ENCODE measurements at regions not wholly inside any gene's neighbourhood (a gene's known extent, or its start where the extent isn't known, plus 50 kb on each side); places are given as distances from the start of the nearest gene placed in this dataset.

DNA sequence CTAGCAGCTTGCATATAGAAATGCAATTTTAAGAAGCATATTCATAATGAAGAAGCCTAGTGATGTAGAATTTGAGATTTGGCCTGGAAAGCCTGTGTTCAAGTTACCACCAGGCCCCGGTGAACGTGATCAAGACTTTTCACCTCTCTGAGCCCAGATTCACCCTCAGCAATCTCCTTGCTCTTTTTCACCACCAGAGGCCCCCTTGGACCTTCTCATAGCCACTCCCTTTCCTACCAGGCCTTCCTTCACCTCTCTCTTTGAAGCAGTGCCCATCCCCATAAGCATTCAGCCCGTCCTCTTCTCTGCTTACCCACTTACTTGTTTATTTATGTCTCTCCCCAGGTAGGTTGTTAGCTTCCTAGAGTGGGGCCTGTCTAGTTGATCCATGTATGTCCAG lies 1280.9 kb downstream of the AACS start:
- Mint-ChIP-seq H3K4me1 (ENCODE audit: low read depth) (no peaks in the 10 kb centered on the region), H3K27me3 (no peaks in the 10 kb centered on the region), H3K27ac (no peak overlapping the region), H3K36me3 (ENCODE audit: low read depth) (no peaks in the 10 kb centered on the region), H3K4me3 (no peak overlapping the region), H3K9me3 (peaks cover 3% of the 10 kb centered on the region)
- DNase-seq (no peak), ATAC-seq (no peak)
- intact Hi-C loops (cut with micrococcal nuclease) = no loop called here
- POLR2A ChIA-PET = no interaction called here
- CTCF ChIA-PET = no interaction called here
- TF ChIP-seq CTCF (IDR thresholded peaks at IDR 0.05) = no peak

GRCh38 chr12:126347421-126347820 lies 1282.2 kb downstream of the AACS start:
- intact Hi-C loops (cut with micrococcal nuclease) = no loop called here
- H3K4me3 Mint-ChIP-seq = no peak overlapping the region
- ChIA-PET CTCF (no interaction called here), POLR2A (no interaction called here)
- no peak for ATAC-seq
- peak; percentile 28 for TF ChIP-seq CTCF (IDR thresholded peaks at IDR 0.05)
- H3K4me1 Mint-ChIP-seq (ENCODE audit: low read depth) = no peaks in the 10 kb centered on the region
- no peaks in the 10 kb centered on the region for H3K36me3 Mint-ChIP-seq (ENCODE audit: low read depth)
- DNase-seq = no peak
- H3K9me3 Mint-ChIP-seq = peaks cover 3% of the 10 kb centered on the region
- no peaks in the 10 kb centered on the region for H3K27me3 Mint-ChIP-seq
- H3K27ac Mint-ChIP-seq = no peak overlapping the region

DNA sequence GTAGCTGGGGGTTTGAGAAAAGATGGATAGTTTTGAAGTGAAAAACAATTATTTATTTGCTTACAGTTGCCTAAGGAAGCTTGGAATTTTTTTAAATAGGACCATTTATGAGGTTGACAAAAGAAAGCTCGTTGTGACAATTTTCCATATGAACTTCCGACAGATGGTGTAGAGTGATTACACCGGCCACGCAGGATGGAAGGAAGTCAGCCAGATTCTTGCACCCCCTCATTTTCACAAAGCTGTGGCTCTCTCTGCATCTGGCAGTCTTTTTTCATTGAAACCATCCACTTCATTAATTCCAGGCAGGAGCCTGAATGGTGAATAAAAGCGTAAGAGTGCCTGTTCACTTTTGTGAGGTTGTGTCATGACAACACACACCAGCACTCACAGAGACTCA lies 1284.1 kb downstream of the AACS start:
- ChIA-PET POLR2A (no interaction called here), CTCF (no interaction called here)
- Mint-ChIP-seq H3K4me3 (no peak overlapping the region), H3K27me3 (no peaks in the 10 kb centered on the region), H3K9me3 (peaks cover 5% of the 10 kb centered on the region), H3K4me1 (ENCODE audit: low read depth) (no peaks in the 10 kb centered on the region), H3K36me3 (ENCODE audit: low read depth) (no peaks in the 10 kb centered on the region), H3K27ac (no peak overlapping the region)
- ATAC-seq = no peak
- no peak for TF ChIP-seq CTCF (IDR thresholded peaks at IDR 0.05)
- intact Hi-C loops (cut with micrococcal nuclease) = no loop called here
- no peak for DNase-seq

GRCh38 chr12:126353604-126354003 lies 1288.4 kb downstream of the AACS start:
- CTCF ChIA-PET = no interaction called here
- DNase-seq (no peak), ATAC-seq (no peak)
- no peak for TF ChIP-seq CTCF (IDR thresholded peaks at IDR 0.05)
- no peaks in the 10 kb centered on the region for H3K27me3 Mint-ChIP-seq
- H3K36me3 Mint-ChIP-seq (ENCODE audit: low read depth) = no peaks in the 10 kb centered on the region
- POLR2A ChIA-PET = no interaction called here
- H3K4me3 Mint-ChIP-seq = no peak overlapping the region
- no peaks in the 10 kb centered on the region for H3K4me1 Mint-ChIP-seq (ENCODE audit: low read depth)
- H3K27ac Mint-ChIP-seq = no peak overlapping the region
- H3K9me3 Mint-ChIP-seq = peaks cover 3% of the 10 kb centered on the region
- intact Hi-C loops (cut with micrococcal nuclease) = no loop called here

GRCh38 chr12:126354633-126355032 lies 1289.4 kb downstream of the AACS start:
- H3K4me3 Mint-ChIP-seq = no peak overlapping the region
- H3K4me1 Mint-ChIP-seq (ENCODE audit: low read depth) = no peaks in the 10 kb centered on the region
- CTCF ChIA-PET = no interaction called here
- intact Hi-C loops (cut with micrococcal nuclease) = no loop called here
- no peak for TF ChIP-seq CTCF (IDR thresholded peaks at IDR 0.05)
- no peaks in the 10 kb centered on the region for H3K36me3 Mint-ChIP-seq (ENCODE audit: low read depth)
- no peak overlapping the region for H3K27ac Mint-ChIP-seq
- peaks cover 7% of the 10 kb centered on the region for H3K9me3 Mint-ChIP-seq
- POLR2A ChIA-PET = no interaction called here
- no peaks in the 10 kb centered on the region for H3K27me3 Mint-ChIP-seq
- DNase-seq (no peak), ATAC-seq (no peak)
